HG03378 (cell line): ENCODE measurements at regions not wholly inside any gene's neighbourhood (a gene's known extent, or its start where the extent isn't known, plus 50 kb on each side); places are given as distances from the start of the nearest gene placed in this dataset.
"Not testable (repeated sequence)": the region's sequence is repeated elsewhere in the genome, so short reads cannot be mapped to it uniquely, and the experiment has no call there.

Experiments used
- ATAC-seq: cut with Tn5 transposase; IDR thresholded peaks from one replicate; pipeline ENCODE4 v1.9.1; 2021; ENCODE audit warnings: mild to moderate bottlenecking, moderate library complexity; ENCODE audit not compliant: unreplicated experiment

GRCh38 chr3:14272959-14273560 lies 94.4 kb downstream of the LSM3 start:
- not testable (repeated sequence) for ATAC-seq

GRCh38 chr3:14273901-14274611 lies 95.4 kb downstream of the LSM3 start:
- no peak for ATAC-seq

- ATAC-seq = no peak
Observed at GRCh38 chr3:14274612-14274936, 96.0 kb downstream of the LSM3 start.

- ATAC-seq = no peak
Observed at GRCh38 chr3:14274999-14275961, 96.7 kb downstream of the LSM3 start.

GRCh38 chr3:14275962-14276909 lies 97.6 kb downstream of the LSM3 start:
- no peak for ATAC-seq

- no peak for ATAC-seq
Observed at GRCh38 chr3:14277557-14277956, 98.9 kb downstream of the LSM3 start.

- no peak for ATAC-seq
Observed at GRCh38 chr3:14278265-14278798, 99.7 kb downstream of the LSM3 start.

- no peak for ATAC-seq
Observed at GRCh38 chr3:14278799-14279625, 100.4 kb downstream of the LSM3 start.

GRCh38 chr3:14279626-14280061 lies 101.0 kb downstream of the LSM3 start:
- ATAC-seq = no peak

- ATAC-seq = no peak
Observed at GRCh38 chr3:14280326-14280725, 101.7 kb downstream of the LSM3 start.

- no peak for ATAC-seq
Observed at GRCh38 chr3:14281053-14281452, 102.4 kb downstream of the LSM3 start.

GRCh38 chr3:14282001-14282705 lies 103.5 kb downstream of the LSM3 start:
- no peak for ATAC-seq

- ATAC-seq = no peak
Observed at GRCh38 chr3:14282706-14283075, 104.1 kb downstream of the LSM3 start.

- no peak for ATAC-seq
Observed at GRCh38 chr3:14283092-14283812, 104.6 kb downstream of the LSM3 start.

- ATAC-seq = no peak
Observed at GRCh38 chr3:14283813-14284438, 105.3 kb downstream of the LSM3 start.

GRCh38 chr3:14284694-14285547 lies 106.3 kb downstream of the LSM3 start:
- no peak for ATAC-seq

- no peak for ATAC-seq
Observed at GRCh38 chr3:14285548-14285925, 106.9 kb downstream of the LSM3 start.
